SK-N-MC (cell line): ENCODE measurements at regions not wholly inside any gene's neighbourhood (a gene's known extent, or its start where the extent isn't known, plus 50 kb on each side); places are given as distances from the start of the nearest gene placed in this dataset.

Source experiments
- EZH2 ChIP-seq: fragments of 200-600 bp; sonication (generic); IDR thresholded peaks from one replicate; pipeline ENCODE4 v1.6.1; 2017; ENCODE audit warnings: antibody characterized with exemption
- FOXP2 ChIP-seq: optimal IDR thresholded peaks from 2 replicates; pipeline ENCODE3; 2011; ENCODE audit warnings: mild to moderate bottlenecking, moderate library complexity; ENCODE audit not compliant: insufficient read depth; ENCODE audit errors: extremely low read length, control extremely low read depth
- POLR2AphosphoS5 ChIP-seq: IDR thresholded peaks from 2 replicates; pipeline ENCODE4 v1.6.1; 2012; ENCODE audit warnings: mild to moderate bottlenecking, low read depth, low read length, borderline replicate concordance

DNA sequence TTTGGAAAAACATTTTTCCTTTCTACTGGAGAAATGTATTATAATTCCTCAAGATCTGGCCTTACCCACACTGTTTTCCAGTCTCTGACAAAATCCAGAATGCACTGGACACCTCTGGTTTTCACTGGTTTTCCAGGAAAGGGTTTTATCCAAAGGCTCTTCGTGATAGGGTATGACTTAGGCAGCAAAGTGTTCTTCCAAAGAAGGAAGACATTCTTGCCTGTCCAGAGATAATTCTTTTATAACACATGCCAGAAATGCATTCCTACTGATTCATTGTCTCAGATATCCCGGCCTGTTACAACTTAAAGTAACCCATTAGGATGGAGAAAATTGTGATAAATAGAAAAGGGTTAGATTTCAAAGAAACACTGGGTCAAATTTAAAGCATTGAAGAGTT lies 2343.1 kb downstream of the PCDH7 start:
- TF ChIP-seq EZH2 = no peak
- TF ChIP-seq POLR2AphosphoS5 = no peak
- TF ChIP-seq FOXP2 = no peak
